NCI-H524 (cell line): ENCODE measurements at regions not wholly inside any gene's neighbourhood (a gene's known extent, or its start where the extent isn't known, plus 50 kb on each side); places are given as distances from the start of the nearest gene placed in this dataset.
"Not testable (repeated sequence)": the region's sequence is repeated elsewhere in the genome, so short reads cannot be mapped to it uniquely, and the experiment has no call there.

Source experiments
- DNase-seq, 2 experiments: peaks; one replicate each; lab custom pipeline; 2025; lab: John Stamatoyannopoulos, UW

DNA sequence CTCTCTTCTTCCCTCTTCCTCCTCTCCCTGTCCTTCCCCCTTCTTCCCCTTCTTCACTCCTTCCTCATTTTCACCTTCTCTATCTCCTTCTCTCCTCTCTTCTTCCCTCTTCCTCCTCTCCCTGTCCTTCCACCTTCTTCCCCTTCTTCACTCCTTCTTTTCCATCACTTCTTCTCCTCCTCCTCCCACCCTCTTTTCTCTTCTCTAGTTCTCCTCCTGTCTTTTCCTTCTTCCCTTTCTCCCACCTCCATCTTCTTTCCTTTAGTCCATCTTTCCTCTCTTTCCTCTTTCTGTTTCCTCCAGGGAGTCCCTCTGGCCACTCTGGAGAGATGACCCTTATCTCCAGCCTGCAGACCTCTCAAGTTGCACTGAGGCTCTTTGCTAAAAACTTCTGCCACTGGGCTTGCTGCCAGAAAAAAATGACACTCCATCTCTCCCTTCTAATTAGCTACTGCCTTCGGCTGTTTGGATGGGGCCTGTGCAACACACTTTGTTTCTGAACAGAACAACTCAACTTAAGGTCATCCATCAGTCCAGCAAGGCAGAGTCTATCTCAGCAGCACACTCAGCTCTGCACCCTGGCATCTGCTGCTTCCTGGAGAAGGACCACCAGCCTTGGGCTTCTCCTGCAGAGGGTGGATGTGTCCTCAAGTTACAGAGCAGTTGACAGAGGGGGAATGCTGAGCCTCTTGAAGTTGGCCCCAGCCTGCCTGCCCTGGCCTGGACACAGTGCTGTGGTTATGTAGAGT, 538.8 kb downstream of the MATN1 start:
- DNase-seq, result peak in 1 of 2 experiments; percentile 64

DNA sequence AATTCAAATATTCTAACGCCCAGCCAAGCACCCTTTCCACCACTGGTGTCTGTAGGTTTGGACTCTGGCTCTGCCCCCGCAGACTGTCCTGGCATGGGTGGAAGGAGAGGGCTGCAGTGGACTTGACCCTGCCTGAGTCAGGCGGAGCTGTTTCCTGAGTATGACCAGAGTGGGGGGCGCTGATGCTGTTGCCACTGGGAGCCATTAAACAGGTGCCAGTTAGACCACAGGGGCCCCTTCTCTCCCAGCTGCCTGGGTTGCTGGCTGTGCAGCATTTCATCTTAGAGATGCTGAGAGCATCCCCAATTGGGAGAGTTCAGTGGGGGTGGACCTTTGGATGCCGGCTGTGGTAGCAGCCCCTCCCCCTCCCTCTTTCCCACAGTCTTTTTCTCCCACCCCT, 539.5 kb downstream of the MATN1 start:
- DNase-seq, result no peak

DNA sequence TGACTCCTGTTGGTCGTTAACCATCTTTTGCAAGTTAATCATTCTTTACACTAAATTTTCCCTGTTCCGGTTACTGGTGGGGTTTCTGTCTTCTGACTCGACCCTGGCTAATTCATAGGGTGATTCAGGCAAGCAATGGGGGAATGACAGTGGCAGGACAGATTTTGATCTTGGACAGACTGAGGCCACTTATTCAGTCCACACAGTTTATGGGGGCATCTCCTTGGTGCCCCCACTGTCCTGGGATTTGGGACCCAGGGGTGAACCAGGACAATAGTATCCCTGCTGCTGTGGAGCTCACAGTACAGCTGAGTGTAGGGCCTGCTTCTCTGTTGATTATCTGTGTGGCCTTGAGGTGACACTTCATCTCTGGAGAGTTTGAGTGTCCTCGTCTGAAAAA, 540.4 kb downstream of the MATN1 start:
- no peak for DNase-seq

GRCh38 chr1:30179942-30180543, 543.3 kb downstream of the MATN1 start:
- no peak for DNase-seq

DNA sequence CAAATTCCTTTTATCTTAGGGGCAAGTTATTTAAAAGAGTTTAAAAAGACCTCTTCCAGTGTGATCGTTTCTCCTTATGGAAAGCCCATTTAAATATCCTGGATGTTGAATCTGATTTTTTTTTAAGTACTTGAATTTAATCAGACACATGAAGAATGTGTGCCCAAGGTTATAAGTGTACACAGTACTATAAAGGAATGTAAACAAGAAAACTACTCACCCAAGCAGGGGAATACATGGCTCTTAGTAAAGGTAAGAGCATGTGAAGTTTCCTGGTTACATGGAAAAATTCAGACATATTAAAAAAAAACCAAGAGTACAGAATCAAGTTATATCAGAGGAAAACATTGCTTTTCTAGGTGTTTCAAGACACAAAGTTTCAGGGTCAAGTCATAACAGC, 546.9 kb downstream of the MATN1 start:
- no peak for DNase-seq

- DNase-seq, result no peak
Measured at GRCh38 chr1:30174499-30174898, 548.9 kb downstream of the MATN1 start.

- DNase-seq, result no peak
Measured at GRCh38 chr1:30173560-30173959, 549.8 kb downstream of the MATN1 start.

DNA sequence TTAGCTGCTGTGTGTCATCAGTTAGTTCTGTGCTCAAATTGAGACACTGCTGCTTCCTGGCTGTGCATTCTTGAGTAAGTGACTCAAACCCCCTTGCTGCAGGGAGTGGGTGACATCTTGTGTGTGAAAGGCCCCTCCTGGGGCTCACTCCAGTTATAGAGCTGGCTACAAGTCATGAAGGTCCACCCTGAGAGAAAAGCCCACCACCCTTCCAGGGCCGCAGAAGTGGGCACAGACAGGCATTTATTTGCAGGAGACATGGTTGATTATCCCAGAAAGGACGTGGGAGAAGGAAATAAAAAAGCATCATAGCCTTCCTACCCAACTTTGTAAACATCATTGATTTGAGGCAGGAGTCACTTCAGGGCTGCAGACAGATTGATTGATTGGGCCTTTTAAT, 550.6 kb downstream of the MATN1 start:
- DNase-seq, result no peak

- DNase-seq, result peak; percentile 60 to 65
Measured at GRCh38 chr1:30172299-30172694, 551.1 kb downstream of the MATN1 start.

DNA sequence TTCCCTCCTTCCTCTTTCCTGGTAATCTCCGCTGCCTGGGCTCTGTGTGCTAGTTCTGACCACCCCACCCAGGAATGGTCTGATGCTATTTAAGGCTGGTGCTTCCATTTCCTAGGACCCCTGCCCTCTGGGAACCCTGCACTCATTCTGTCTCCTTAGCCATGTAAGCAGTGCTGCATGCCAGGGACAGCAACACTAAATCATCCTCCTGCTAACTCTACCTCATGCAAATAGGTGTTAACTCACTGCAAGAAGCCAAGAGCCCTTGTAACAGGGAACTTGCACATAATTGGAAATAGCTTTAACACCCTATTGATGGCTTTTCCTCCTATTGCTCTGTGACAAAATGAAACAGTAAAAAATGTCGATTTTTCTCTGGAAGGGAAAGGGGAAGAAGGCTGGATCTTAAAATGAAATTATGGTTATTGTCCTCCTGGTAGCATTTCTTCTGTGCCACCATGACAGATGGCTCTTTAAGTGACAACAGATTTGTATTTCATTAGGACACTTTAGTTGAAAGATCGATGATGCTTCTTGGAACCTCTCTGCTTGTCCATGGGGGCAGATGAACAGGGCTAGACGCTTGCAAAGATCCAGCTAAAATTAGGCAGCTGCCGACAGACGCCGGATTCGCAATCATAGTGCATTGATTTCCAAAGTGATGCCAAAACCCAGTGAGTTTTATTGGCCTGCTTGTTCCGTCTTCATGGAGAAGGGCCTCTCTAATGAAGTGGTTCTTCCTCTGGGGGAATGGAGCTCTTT, 551.7 kb downstream of the MATN1 start:
- peak; percentile 60 to 89 for DNase-seq

DNA sequence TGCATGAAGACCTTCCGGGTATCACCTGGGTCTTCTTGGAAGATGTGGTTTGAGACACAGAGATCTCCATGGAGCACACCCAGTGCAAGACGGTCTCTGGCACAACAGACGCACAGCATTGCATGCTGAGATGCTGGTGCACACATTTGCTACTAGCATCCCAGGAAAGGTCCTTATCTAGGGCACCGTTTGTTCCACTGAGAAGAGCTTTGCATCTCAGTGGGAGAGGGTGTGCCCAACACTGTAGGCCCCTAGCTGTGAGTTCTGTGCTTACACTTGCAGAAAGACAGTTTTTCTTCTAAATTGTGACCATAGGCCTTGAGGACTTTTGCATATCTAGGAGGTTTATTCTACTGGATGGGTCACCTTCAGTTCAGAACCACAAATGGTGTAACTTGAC, 554.1 kb downstream of the MATN1 start:
- DNase-seq, result no peak

DNA sequence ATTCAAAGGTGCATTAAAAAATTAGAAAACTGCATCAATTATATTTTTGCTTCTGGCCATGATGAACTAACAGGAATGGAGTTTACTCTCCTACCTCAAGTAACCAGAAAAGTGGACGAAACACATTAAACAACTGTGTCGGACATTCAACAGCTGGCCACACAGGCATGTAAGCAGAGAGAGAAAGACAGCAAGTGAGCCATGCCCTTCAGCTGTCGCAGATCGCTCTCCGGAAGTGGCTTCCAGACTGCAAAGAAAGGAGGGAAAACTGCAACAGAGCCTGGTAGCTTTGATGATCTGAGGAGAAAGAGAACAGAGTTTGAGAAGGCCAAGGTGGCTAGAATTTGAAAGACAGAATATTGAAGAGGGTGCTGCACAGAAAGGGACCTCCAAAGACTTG, 557.2 kb downstream of the MATN1 start:
- DNase-seq, result no peak

DNA sequence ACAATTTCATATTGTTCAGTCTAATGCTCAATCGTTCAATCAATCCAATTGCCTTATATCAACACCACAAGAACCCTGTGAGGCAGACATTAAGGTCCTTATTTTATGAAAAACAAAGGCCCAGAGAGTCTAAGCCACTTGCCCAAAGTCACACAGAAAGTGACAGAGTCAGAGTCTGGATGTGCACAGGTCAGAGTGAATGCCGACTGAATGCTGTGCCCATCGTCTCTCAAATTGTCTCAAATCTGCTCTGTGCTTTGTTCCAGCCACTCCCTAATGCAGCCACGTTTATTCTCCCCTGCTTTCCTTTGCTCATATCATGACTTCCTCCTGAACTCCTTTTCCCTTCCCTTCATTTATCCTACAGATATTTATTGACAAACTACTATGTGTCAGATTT, 558.3 kb downstream of the MATN1 start:
- no peak for DNase-seq

GRCh38 chr1:30164693-30165092, 558.7 kb downstream of the MATN1 start:
- no peak for DNase-seq

DNA sequence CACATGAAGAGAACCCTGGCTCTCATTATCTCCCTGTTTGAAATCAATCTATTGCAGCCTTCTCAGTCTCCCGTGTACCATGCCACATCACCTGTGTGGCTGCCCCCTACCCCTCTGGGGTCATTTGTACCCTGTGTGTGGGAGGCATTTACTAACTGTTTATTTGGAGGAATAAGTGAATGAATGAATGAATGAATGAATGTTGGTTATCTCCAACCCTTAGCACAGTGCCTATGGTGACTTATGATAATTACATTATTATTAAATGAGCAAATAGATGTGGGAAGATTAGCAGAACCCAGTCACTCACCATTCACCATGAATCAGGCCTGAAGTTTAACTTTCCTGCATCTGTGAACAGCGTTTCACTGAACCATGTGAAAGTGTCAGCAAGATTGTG, 560.8 kb downstream of the MATN1 start:
- no peak for DNase-seq

GRCh38 chr1:30161953-30162352, 561.4 kb downstream of the MATN1 start:
- peak in 1 of 2 experiments; percentile 35 for DNase-seq

DNA sequence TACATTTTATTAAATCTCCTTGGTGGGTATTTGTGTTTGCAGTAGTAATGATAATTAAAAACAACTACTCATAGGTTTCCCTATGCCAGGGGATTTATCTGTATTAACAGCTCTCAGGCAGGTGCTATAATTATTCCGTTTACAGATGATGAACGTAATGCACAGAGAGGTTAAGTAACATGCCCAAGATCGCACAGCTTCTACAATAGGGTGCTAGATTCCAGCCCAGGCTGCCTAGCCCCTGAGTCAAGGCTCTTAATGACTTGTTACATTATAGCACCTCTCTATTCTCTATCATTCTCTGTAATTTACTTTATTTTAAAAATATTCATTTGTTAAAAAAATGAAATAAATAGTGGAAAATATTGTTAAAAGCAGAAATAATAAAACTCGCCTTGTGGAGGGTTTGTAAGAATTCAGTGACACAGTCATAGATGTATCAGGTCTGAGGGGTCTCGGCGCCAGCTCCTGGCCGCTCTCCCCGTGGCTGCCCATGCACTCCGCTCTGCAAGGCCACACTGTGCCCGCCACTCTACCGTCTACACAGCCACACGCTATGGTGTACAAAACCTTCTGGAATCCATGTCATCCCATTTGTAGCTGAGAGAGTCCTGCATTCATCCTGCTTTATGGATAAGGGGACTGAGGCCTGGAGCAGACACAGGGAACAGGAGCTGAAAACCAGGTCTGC, 562.2 kb downstream of the MATN1 start:
- DNase-seq, result no peak

DNA sequence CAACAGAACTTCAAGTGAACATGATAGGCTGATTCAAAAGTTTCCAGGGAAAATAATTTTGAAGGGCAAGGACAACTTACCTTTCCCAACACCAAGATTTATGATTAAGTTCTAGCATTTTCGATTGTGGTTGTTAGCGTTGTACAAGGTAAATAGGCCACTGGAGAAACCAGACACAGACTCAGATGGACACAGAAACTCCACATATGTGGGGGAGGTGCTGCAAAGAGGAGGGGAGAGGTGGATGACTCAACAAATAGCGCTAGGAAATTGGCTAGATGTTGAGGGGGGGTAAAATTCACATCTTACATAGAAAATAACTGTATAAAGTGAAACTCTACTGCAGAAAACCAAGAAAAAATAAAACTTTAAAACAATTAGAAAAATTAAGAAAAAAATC, 564.4 kb downstream of the MATN1 start:
- no peak for DNase-seq

DNA sequence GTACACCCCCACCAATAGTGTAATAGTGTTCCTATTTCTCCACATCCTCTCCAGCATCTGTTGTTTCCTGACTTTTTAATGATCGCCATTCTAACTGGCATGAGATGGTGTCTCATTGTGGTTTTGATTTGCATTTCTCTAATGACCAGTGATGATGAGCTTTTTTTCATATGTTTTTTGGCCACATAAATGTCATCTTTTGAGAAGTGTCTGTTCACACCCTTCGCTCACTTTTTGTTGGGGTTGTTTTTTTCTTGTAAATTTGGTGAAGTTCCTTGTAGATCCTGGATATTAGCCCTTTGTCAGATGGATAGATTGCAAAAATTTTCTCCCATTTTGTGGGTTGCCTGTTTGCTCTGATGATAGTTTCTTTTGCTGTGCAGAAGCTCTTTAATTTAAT, 567.7 kb downstream of the MATN1 start:
- not testable (repeated sequence) for DNase-seq

- not testable (repeated sequence) for DNase-seq
Measured at GRCh38 chr1:30155253-30155652, 568.1 kb downstream of the MATN1 start.

DNA sequence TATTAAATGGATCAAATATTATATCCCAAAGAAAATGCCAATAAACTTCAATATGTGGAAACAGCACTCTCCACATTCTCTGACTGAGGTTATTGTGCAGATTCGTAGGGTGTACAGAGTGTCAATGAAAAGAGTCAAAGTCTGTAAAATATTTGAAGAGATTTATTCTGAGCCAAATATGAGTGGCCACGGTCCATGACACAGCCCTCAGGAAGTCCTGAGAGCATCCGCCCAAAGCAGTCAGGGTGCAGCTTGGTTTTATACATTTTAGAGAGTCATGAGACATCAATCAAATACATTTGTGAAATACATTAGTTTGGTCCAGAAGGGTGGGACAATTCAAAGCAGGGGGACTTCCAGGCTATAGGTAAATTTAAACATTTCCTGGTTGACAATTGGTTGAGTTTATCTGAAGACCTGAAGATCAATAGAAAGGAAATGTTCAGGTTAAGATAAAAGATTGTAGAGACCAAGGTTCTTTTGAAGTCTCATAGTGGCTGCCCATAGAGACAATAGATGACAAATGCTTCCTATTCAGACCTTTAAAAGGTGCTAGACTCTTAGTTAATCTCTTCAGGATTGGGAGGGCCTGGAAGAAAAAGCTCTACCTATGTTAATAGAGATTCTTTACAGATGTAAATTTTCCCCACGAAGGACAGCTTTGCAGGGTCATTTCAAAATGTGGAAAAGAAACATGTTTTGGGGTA, 569.5 kb downstream of the MATN1 start:
- DNase-seq, result no peak

DNA sequence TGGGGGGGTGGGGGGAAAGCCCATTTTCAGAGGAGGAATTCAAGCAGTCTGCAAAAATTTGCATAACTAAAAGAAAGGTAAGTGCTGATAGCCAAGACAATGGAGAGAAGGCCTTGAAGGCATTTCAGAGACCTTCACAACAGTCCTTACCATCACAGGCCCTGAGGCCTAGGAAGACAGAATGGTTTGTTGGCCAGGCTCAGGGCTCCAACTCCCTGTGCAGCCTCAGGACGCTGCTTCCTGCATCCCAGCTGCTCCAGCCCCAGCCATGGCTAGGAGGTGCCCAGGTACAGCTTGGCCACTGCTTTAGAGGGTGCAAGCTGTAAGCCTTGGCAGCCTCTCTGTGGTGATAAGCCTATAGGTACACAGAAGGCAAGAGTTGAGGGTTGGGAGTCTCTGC, 571.6 kb downstream of the MATN1 start:
- DNase-seq, result no peak
